GM12878 (cell line): ENCODE measurements at regions not wholly inside any gene's neighbourhood (a gene's known extent, or its start where the extent isn't known, plus 50 kb on each side); places are given as distances from the start of the nearest gene placed in this dataset.

Source experiments
- ATAC-seq: fragments of 200-7000 bp; cut with Tn5 transposase; 3 replicates; pipeline ENCODE4 v1.9.1; 2020; ENCODE audit warnings: mild to moderate bottlenecking, moderate library complexity
- BruUV-seq: library from RNA; stranded (reverse); fragments of 400-500 nt; replicated peaks from 2 replicates; lab custom pipeline; 2021; lab: Mats Ljungman, UMichigan
- CTCF ChIA-PET: fragments of 300-600 bp; sonication (Branson Sonifier 250); formaldehyde crosslinking; extraction: SDS; loops from one replicate; lab custom pipeline; 2021; ENCODE audit warnings: inconsistent platforms; lab: Yijun Ruan, JAX
- POLR2A ChIA-PET: fragments of 350-600 bp; formaldehyde crosslinking; extraction: SDS; loops from one replicate; lab custom pipeline; 2021; ENCODE audit warnings: inconsistent platforms; lab: Charles Lee
- RAD21 ChIA-PET: fragments of 300-600 bp; sonication (Branson Sonifier 250); formaldehyde crosslinking; loops from one replicate; lab custom pipeline; 2023; ENCODE audit warnings: antibody characterized with exemption; ENCODE audit not compliant: unreplicated experiment; lab: Charles Lee
- SMC1A ChIA-PET: fragments of 300-600 bp; sonication (Branson Sonifier 250); formaldehyde crosslinking; loops from one replicate; lab custom pipeline; 2023; ENCODE audit not compliant: unreplicated experiment, uncharacterized antibody; lab: Charles Lee
- DNase-seq: peaks from one replicate; pipeline ENCODE4 v3.0.0-alpha.2; 2011; ENCODE audit warnings: low read depth, low spot score
- FAIRE-seq: peaks from 3 replicates; lab custom pipeline; 2011; peaks lifted over from hg19 to GRCh38; lab: Jason Lieb, UNC
- H2AFZ ChIP-seq: 2 replicates; pipeline ENCODE4 v1.6.0; 2011; ENCODE audit warnings: low read depth, low read length, control low read depth; ENCODE audit not compliant: control insufficient read depth
- H3K27ac ChIP-seq: 2 replicates; pipeline ENCODE4 v1.5.1; 2011; ENCODE audit warnings: control low read depth; ENCODE audit not compliant: control insufficient read depth, insufficient read depth
- H3K27me3 ChIP-seq, 2 experiments: replicated peaks in 1 of 2; 2 replicates each; pipeline versions ENCODE4 v1.6.0 to v1.6.1; 2011; ENCODE audit warnings: low read length in 1 of 2; ENCODE audit not compliant: control insufficient read depth in 2 of 2, insufficient read depth in 2 of 2
- H3K36me3 ChIP-seq, 2 experiments: 2 replicates each; pipeline ENCODE4 v1.5.1; 2011; ENCODE audit warnings: low read length in 1 of 2; ENCODE audit not compliant: control insufficient read depth in 2 of 2, insufficient read depth in 2 of 2
- H3K4me1 ChIP-seq: 2 replicates; pipeline ENCODE4 v1.6.1; 2011; ENCODE audit warnings: mild to moderate bottlenecking, low read length, moderate library complexity, mixed read lengths; ENCODE audit not compliant: control insufficient read depth, insufficient read depth
- H3K4me2 ChIP-seq: 2 replicates; pipeline ENCODE4 v1.6.0; 2011; ENCODE audit warnings: control low read depth; ENCODE audit not compliant: control insufficient read depth, insufficient read depth
- H3K4me3 ChIP-seq: fragments of 200-600 bp; sonication (generic); 2 replicates; pipeline ENCODE4 v1.5.1; 2016
- H3K79me2 ChIP-seq: 2 replicates; pipeline ENCODE4 v1.6.0; 2011; ENCODE audit warnings: low read length; ENCODE audit not compliant: control insufficient read depth, insufficient read depth
- H3K9ac ChIP-seq: 2 replicates; pipeline ENCODE4 v1.8.0; 2011; ENCODE audit warnings: low read length, control low read depth, mixed read lengths; ENCODE audit not compliant: control insufficient read depth, insufficient read depth
- H3K9me3 ChIP-seq: replicated peaks from 3 replicates; pipeline ENCODE4 v1.5.1; 2011; ENCODE audit warnings: mild to moderate bottlenecking, low read length; ENCODE audit not compliant: control insufficient read depth, insufficient read depth
- H4K20me1 ChIP-seq: 2 replicates; pipeline ENCODE4 v1.6.0; 2011; ENCODE audit not compliant: control insufficient read depth, insufficient read depth
- CUX1 ChIP-seq: IDR thresholded peaks from 2 replicates; pipeline ENCODE4 v1.6.1; 2012; ENCODE audit warnings: improper control_type of control experiment, low read depth, low read length; ENCODE audit not compliant: insufficient replicate concordance
- DPF2 ChIP-seq: fragments of 450-650 bp; IDR thresholded peaks from 2 replicates; pipeline ENCODE4 v1.6.1; 2017; ENCODE audit warnings: mild to moderate bottlenecking
- HDGF ChIP-seq: fragments of 450-650 bp; IDR thresholded peaks from 2 replicates; pipeline ENCODE4 v1.6.1; 2016; ENCODE audit warnings: antibody characterized with exemption
- KDM1A ChIP-seq: fragments of 200-600 bp; sonication (generic); IDR thresholded peaks from 2 replicates; pipeline ENCODE4 v1.6.1; 2016; ENCODE audit warnings: borderline replicate concordance
- NBN ChIP-seq: fragments of 450-650 bp; IDR thresholded peaks from 2 replicates; pipeline ENCODE4 v1.6.1; 2016
- PKNOX1 ChIP-seq: fragments of 450-650 bp; IDR thresholded peaks from 2 replicates; pipeline ENCODE4 v1.6.1; 2016; ENCODE audit warnings: mild to moderate bottlenecking
- POU2F2 ChIP-seq: IDR thresholded peaks from 3 replicates; pipeline ENCODE4 v1.6.1; 2011; ENCODE audit warnings: low read depth, mild to moderate bottlenecking, low read length, borderline replicate concordance
- PRDM15 ChIP-seq: fragments of 450-650 bp; formaldehyde crosslinking; IDR thresholded peaks from 2 replicates; pipeline ENCODE4 v1.4.0; 2020; ENCODE audit warnings: mild to moderate bottlenecking, moderate library complexity
- RBBP5 ChIP-seq: fragments of 200-600 bp; sonication (generic); conservative IDR thresholded peaks from 2 replicates; pipeline ENCODE4 v1.6.1; 2016
- SREBF1 ChIP-seq: IDR thresholded peaks from 2 replicates; pipeline ENCODE4 v1.6.1; 2012; ENCODE audit warnings: mild to moderate bottlenecking, low read length
- SUPT20H ChIP-seq: IDR thresholded peaks from 2 replicates; pipeline ENCODE4 v1.6.1; 2011; ENCODE audit warnings: low read depth, mild to moderate bottlenecking, low read length, moderate library complexity, borderline replicate concordance; ENCODE audit not compliant: control insufficient read depth
- ZBTB33 ChIP-seq: fragments of 450-650 bp; IDR thresholded peaks from 2 replicates; pipeline ENCODE4 v1.6.1; 2017; ENCODE audit warnings: mild to moderate bottlenecking
- WGBS: methylation state at CpG from one replicate; pipeline ENCODE4 v1.1.6; 2016; ENCODE audit warnings: low lambda C conversion rate; ENCODE audit not compliant: insufficient replicate concordance, insufficient coverage; ENCODE audit errors: missing lambda C conversion rate; 5-methylcytosine and 5-hydroxymethylcytosine counted together
- in situ Hi-C: fragments of 300-500 bp; cut with MboI; formaldehyde crosslinking; loops from 9 replicates; pipeline ENCODE4 v1.14.3; 2018; ENCODE audit warnings: mixed read lengths
- intact Hi-C: fragments of 100-400 bp; cut with micrococcal nuclease; formaldehyde crosslinking; loops from one replicate; pipeline ENCODE4 v1.14.2; 2022; ENCODE audit not compliant: unreplicated experiment

GRCh38 chr6:8908638-8909037 is 473.3 kb upstream of the SLC35B3 start:
- ChIA-PET RAD21 (no interaction called here), POLR2A (no interaction called here), SMC1A (no interaction called here), CTCF (interaction anchor here (0.7 kb wide), 1 partner anchor 201 kb away, joined by 3 read pairs; no protein-coding TSS in a partner anchor)
- Histone ChIP-seq H3K9ac (no peak overlapping the region), H3K27me3 (no peaks in the 10 kb centered on the region), H4K20me1 (no peaks in the 10 kb centered on the region), H3K36me3 (no peaks in the 10 kb centered on the region), H3K4me1 (no peaks in the 10 kb centered on the region), H2AFZ (no peak overlapping the region), H3K79me2 (no peaks in the 10 kb centered on the region), H3K4me2 (no peak overlapping the region), H3K4me3 (no peak overlapping the region), H3K9me3 (no peaks in the 10 kb centered on the region), H3K27ac (no peak overlapping the region)
- intact Hi-C loops: no loop called here
- no peak for FAIRE-seq
- in situ Hi-C loops: no loop called here
- no peak for DNase-seq
- 23% methylated on average over 3 of the region's 3 CpGs for WGBS
- TF ChIP-seq RBBP5: no peak
- no peak for TF ChIP-seq KDM1A
- no peak for TF ChIP-seq SUPT20H
- TF ChIP-seq DPF2: no peak
- TF ChIP-seq HDGF: no peak
- no peak for TF ChIP-seq NBN
- no peak for TF ChIP-seq PRDM15 (CRISPR knock-in tag)
- TF ChIP-seq SREBF1: no peak
- no peak for TF ChIP-seq CUX1
- no peak for TF ChIP-seq PKNOX1
- TF ChIP-seq POU2F2: no peak
- TF ChIP-seq ZBTB33: no peak
- no TSS peak for BruUV-seq
- no peak for ATAC-seq
